ENCODE measurements at regions not wholly inside any gene's neighbourhood (a gene's known extent, or its start where the extent isn't known, plus 50 kb on each side); places are given as distances from the start of the nearest gene placed in this dataset.

DNA sequence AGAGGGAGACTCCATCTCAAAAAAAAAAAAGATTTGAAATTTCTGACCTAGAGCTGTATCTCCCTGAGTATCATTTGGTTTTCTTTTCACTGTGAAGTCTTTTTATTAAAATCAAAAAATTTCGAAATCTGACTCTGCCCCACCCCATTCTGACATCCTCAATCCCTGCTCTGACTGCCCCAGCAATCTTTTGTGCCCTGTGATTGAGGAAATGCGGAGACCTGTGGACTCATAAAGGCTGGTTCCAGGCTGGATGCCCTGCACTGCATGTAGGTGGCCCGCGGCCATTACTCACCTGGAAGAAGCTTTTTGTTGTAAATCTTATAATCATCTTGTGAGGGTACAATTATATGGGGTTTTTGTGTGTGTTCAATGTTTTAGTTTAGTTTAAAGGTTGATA lies 147.3 kb upstream of the SEMA6D start:
- Histone ChIP-seq H3K27ac (ENCODE audit: low read depth, low read length) (no peak overlapping the region), H3K4me2 (ENCODE audit: low read length) (no peak overlapping the region), H3K36me3 (ENCODE audit: control insufficient read depth in 1 of 2, insufficient read depth in 2 of 2, low read length in 2 of 2) (no peaks in the 10 kb centered on the region), H2AK5ac (ENCODE audit: low read length) (no peak overlapping the region), H2BK120ac (ENCODE audit: insufficient read depth, low read length, poor library complexity) (no peak overlapping the region), H3K79me2 (ENCODE audit: control insufficient read depth, insufficient read depth, low read length, poor library complexity) (no peaks in the 10 kb centered on the region), H3K27me3 (ENCODE audit: insufficient read depth, low read length) (no peaks in the 10 kb centered on the region), H3K23ac (ENCODE audit: low read length) (no peak overlapping the region), H3K79me1 (ENCODE audit: low read length) (no peaks in the 10 kb centered on the region), H3K9ac (ENCODE audit: low read length) (no peak overlapping the region), H3K4me3 (ENCODE audit: low read depth, low read length) (no peak overlapping the region), H4K12ac (ENCODE audit: low read depth, low read length) (no peak overlapping the region), H2AFZ (ENCODE audit: insufficient read depth, low read length, poor library complexity) (no peak overlapping the region), H2BK12ac (ENCODE audit: low read length) (no peak overlapping the region), H2BK5ac (ENCODE audit: low read depth, low read length, poor library complexity) (no peak overlapping the region), H3K9me3 (ENCODE audit: insufficient read depth, low read depth, low read length) (no peaks in the 10 kb centered on the region), H4K8ac (ENCODE audit: low read depth, low read length) (no peak overlapping the region), H3K14ac (ENCODE audit: low read length) (no peak overlapping the region), H4K91ac (ENCODE audit: low read depth, low read length) (no peak overlapping the region), H3K4ac (ENCODE audit: low read depth, low read length) (no peak overlapping the region), H3K4me1 (ENCODE audit: control insufficient read depth in 1 of 2, insufficient read depth in 2 of 2, low read length in 2 of 2) (no peaks in the 10 kb centered on the region), H3K18ac (ENCODE audit: low read length) (no peak overlapping the region)
- WGBS (ENCODE audit: extremely low coverage, insufficient coverage, insufficient read length) = no CpG with 5 or more reads among the region's 4 CpGs
- no peak for DNase-seq

DNA sequence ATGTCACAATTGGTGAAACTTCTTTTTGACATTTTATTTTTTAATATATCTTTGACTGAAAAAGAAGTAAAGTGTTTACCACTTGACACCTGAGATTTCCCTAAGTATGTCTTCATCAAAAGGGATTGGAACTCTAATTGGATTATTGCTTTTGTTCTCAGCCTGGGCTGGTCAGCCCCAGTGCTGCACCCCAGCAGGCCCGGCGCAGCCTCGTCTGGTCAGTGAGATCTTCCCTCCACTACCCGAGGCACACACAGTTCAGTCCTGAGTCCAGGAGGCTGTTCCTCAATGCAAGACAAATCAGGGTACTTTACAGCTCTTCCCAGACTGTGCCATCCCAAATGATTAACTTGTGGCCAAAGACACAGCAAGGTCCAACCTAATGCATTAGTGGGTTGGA lies 146.9 kb upstream of the SEMA6D start:
- no peak overlapping the region for H2BK12ac ChIP-seq (ENCODE audit: low read length)
- DNase-seq = no peak
- H2AFZ ChIP-seq (ENCODE audit: insufficient read depth, low read length, poor library complexity) = no peak overlapping the region
- no peak overlapping the region for H3K27ac ChIP-seq (ENCODE audit: low read depth, low read length)
- H3K14ac ChIP-seq (ENCODE audit: low read length) = no peak overlapping the region
- no peaks in the 10 kb centered on the region for H3K4me1 ChIP-seq (ENCODE audit: control insufficient read depth in 1 of 2, insufficient read depth in 2 of 2, low read length in 2 of 2)
- no peak overlapping the region for H2AK5ac ChIP-seq (ENCODE audit: low read length)
- no peak overlapping the region for H3K9ac ChIP-seq (ENCODE audit: low read length)
- no peaks in the 10 kb centered on the region for H3K79me1 ChIP-seq (ENCODE audit: low read length)
- no peaks in the 10 kb centered on the region for H3K27me3 ChIP-seq (ENCODE audit: insufficient read depth, low read length)
- H3K9me3 ChIP-seq (ENCODE audit: insufficient read depth, low read depth, low read length) = no peaks in the 10 kb centered on the region
- H3K4ac ChIP-seq (ENCODE audit: low read depth, low read length) = no peak overlapping the region
- no peak overlapping the region for H4K8ac ChIP-seq (ENCODE audit: low read depth, low read length)
- no CpG with 5 or more reads among the region's 4 CpGs for WGBS (ENCODE audit: extremely low coverage, insufficient coverage, insufficient read length)
- no peaks in the 10 kb centered on the region for H3K79me2 ChIP-seq (ENCODE audit: control insufficient read depth, insufficient read depth, low read length, poor library complexity)
- H3K4me2 ChIP-seq (ENCODE audit: low read length) = no peak overlapping the region
- no peak overlapping the region for H3K23ac ChIP-seq (ENCODE audit: low read length)
- H2BK5ac ChIP-seq (ENCODE audit: low read depth, low read length, poor library complexity) = no peak overlapping the region
- no peak overlapping the region for H4K12ac ChIP-seq (ENCODE audit: low read depth, low read length)
- no peak overlapping the region for H3K4me3 ChIP-seq (ENCODE audit: low read depth, low read length)
- no peak overlapping the region for H3K18ac ChIP-seq (ENCODE audit: low read length)
- H3K36me3 ChIP-seq (ENCODE audit: control insufficient read depth in 1 of 2, insufficient read depth in 2 of 2, low read length in 2 of 2) = no peaks in the 10 kb centered on the region
- H2BK120ac ChIP-seq (ENCODE audit: insufficient read depth, low read length, poor library complexity) = no peak overlapping the region
- H4K91ac ChIP-seq (ENCODE audit: low read depth, low read length) = no peak overlapping the region

DNA sequence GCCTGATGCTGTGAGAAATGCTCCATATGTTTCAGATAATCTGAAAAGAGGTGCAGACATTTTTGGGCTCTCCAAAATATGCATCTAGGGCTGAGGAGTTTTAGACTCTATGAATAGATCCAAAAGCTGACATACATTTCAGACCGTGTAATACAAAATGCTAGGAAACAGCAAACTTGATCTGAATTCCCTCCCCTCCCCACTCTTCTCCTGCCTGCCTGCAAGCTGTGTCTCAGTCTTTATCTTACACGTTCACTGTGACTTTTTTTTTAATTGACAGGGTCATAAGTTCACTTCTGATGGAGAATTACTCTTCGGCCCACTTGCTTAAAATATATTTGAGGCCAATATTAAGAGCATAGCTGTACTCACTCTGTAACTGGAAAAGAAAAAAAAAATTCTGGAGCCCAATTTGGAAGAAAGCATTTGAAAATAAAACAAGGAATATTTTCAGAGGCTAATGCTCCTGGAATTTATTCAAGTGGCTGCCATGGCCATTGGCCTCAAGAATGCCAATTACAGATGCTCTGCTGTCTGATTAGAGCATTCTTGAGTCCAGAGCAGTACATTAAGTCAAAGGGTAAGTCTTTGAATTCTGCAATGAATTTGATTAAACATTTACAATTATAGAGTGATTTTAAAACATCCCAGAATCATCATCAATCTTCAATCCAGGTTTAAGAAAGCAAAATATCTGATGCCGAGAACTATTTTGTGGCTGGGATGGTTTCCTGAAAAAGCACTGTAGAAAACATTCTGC lies 146.2 kb upstream of the SEMA6D start:
- no peak overlapping the region for H4K12ac ChIP-seq (ENCODE audit: low read depth, low read length)
- H3K4me3 ChIP-seq (ENCODE audit: low read depth, low read length) = no peak overlapping the region
- H2BK5ac ChIP-seq (ENCODE audit: low read depth, low read length, poor library complexity) = no peak overlapping the region
- H3K79me1 ChIP-seq (ENCODE audit: low read length) = no peaks in the 10 kb centered on the region
- H3K18ac ChIP-seq (ENCODE audit: low read length) = no peak overlapping the region
- no peak overlapping the region for H3K4me2 ChIP-seq (ENCODE audit: low read length)
- H2BK120ac ChIP-seq (ENCODE audit: insufficient read depth, low read length, poor library complexity) = no peak overlapping the region
- H3K4me1 ChIP-seq (ENCODE audit: control insufficient read depth in 1 of 2, insufficient read depth in 2 of 2, low read length in 2 of 2) = no peaks in the 10 kb centered on the region
- no peaks in the 10 kb centered on the region for H3K36me3 ChIP-seq (ENCODE audit: control insufficient read depth in 1 of 2, insufficient read depth in 2 of 2, low read length in 2 of 2)
- H3K27ac ChIP-seq (ENCODE audit: low read depth, low read length) = no peak overlapping the region
- no peak for DNase-seq
- no peak overlapping the region for H3K14ac ChIP-seq (ENCODE audit: low read length)
- H3K9ac ChIP-seq (ENCODE audit: low read length) = no peak overlapping the region
- H3K9me3 ChIP-seq (ENCODE audit: insufficient read depth, low read depth, low read length) = no peaks in the 10 kb centered on the region
- H3K79me2 ChIP-seq (ENCODE audit: control insufficient read depth, insufficient read depth, low read length, poor library complexity) = no peaks in the 10 kb centered on the region
- H4K8ac ChIP-seq (ENCODE audit: low read depth, low read length) = no peak overlapping the region
- H3K23ac ChIP-seq (ENCODE audit: low read length) = no peak overlapping the region
- no peak overlapping the region for H2BK12ac ChIP-seq (ENCODE audit: low read length)
- no peak overlapping the region for H2AFZ ChIP-seq (ENCODE audit: insufficient read depth, low read length, poor library complexity)
- no CpG with 5 or more reads among the region's 4 CpGs for WGBS (ENCODE audit: extremely low coverage, insufficient coverage, insufficient read length)
- H2AK5ac ChIP-seq (ENCODE audit: low read length) = no peak overlapping the region
- no peak overlapping the region for H4K91ac ChIP-seq (ENCODE audit: low read depth, low read length)
- H3K4ac ChIP-seq (ENCODE audit: low read depth, low read length) = no peak overlapping the region
- no peaks in the 10 kb centered on the region for H3K27me3 ChIP-seq (ENCODE audit: insufficient read depth, low read length)

DNA sequence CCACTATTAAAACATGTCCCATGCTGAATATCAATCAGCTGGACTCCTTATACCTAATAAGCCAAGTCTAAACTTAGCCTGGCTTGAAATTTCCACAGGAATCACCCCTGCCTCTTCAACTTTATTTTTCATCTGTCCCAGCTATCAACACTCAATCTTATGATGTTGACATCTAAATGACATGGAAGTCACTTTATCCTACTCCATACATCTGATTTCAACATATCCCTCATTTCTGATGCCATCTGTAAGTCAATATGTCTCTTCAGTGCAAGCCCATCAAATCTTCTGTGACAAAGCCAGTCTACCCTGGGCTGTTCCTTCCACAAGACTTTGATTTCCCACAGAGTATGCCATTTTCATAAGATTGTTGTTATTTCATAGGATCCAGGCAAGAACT lies 143.6 kb upstream of the SEMA6D start:
- Histone ChIP-seq H3K4me2 (ENCODE audit: low read length) (no peak overlapping the region), H3K4me3 (ENCODE audit: low read depth, low read length) (no peak overlapping the region), H2BK12ac (ENCODE audit: low read length) (no peak overlapping the region), H3K9ac (ENCODE audit: low read length) (no peak overlapping the region), H3K14ac (ENCODE audit: low read length) (no peak overlapping the region), H4K91ac (ENCODE audit: low read depth, low read length) (no peak overlapping the region), H3K27ac (ENCODE audit: low read depth, low read length) (no peak overlapping the region), H3K9me3 (ENCODE audit: insufficient read depth, low read depth, low read length) (no peaks in the 10 kb centered on the region), H2AK5ac (ENCODE audit: low read length) (no peak overlapping the region), H3K79me2 (ENCODE audit: control insufficient read depth, insufficient read depth, low read length, poor library complexity) (no peaks in the 10 kb centered on the region), H3K4ac (ENCODE audit: low read depth, low read length) (no peak overlapping the region), H3K4me1 (ENCODE audit: control insufficient read depth in 1 of 2, insufficient read depth in 2 of 2, low read length in 2 of 2) (no peaks in the 10 kb centered on the region), H2BK120ac (ENCODE audit: insufficient read depth, low read length, poor library complexity) (no peak overlapping the region), H3K23ac (ENCODE audit: low read length) (no peak overlapping the region), H2BK5ac (ENCODE audit: low read depth, low read length, poor library complexity) (no peak overlapping the region), H3K18ac (ENCODE audit: low read length) (no peak overlapping the region), H3K36me3 (ENCODE audit: control insufficient read depth in 1 of 2, insufficient read depth in 2 of 2, low read length in 2 of 2) (no peaks in the 10 kb centered on the region), H3K79me1 (ENCODE audit: low read length) (no peaks in the 10 kb centered on the region), H2AFZ (ENCODE audit: insufficient read depth, low read length, poor library complexity) (no peak overlapping the region), H4K12ac (ENCODE audit: low read depth, low read length) (no peak overlapping the region), H3K27me3 (ENCODE audit: insufficient read depth, low read length) (no peaks in the 10 kb centered on the region), H4K8ac (ENCODE audit: low read depth, low read length) (no peak overlapping the region)
- no peak for DNase-seq
